ENCODE measurements at regions not wholly inside any gene's neighbourhood (a gene's known extent, or its start where the extent isn't known, plus 50 kb on each side); places are given as distances from the start of the nearest gene placed in this dataset.

DNA sequence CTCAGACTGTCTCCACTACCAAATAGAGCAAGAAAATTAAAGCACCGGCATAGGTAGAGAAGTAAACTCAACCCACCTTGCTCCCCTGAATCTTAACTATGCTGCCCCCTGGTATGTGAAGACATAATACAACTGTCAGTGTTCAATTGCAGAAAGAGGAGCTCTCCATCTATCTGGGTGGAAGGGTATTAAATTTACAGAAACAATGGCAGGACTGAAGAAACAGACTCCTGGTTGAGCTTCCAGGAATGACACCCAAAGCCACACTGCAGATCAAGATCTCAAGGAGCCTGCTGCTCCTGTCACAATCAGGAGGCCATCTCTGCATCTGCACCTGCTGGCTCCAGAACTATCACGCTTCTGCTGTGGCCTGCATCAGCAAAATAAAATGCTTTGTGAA is 132.1 kb upstream of the BMAL1 start:
- no peaks in the 10 kb centered on the region for H3K27me3 ChIP-seq (ENCODE audit: insufficient read depth, low read length)
- no peak overlapping the region for H2AFZ ChIP-seq (ENCODE audit: low read length)
- no peak overlapping the region for H3K4me2 ChIP-seq (ENCODE audit: low read length)
- no peaks in the 10 kb centered on the region for H4K20me1 ChIP-seq (ENCODE audit: insufficient read depth, low read length)
- H3F3A ChIP-seq (ENCODE audit: insufficient read depth, low read length): no peaks in the 10 kb centered on the region
- no peaks in the 10 kb centered on the region for H3K36me3 ChIP-seq (ENCODE audit: insufficient read depth, low read length)
- no peak overlapping the region for H3K4me3 ChIP-seq (ENCODE audit: low read depth, low read length, poor library complexity, severe bottlenecking)
- H3K9ac ChIP-seq (ENCODE audit: low read length): no peak overlapping the region
- H3K27ac ChIP-seq (ENCODE audit: low read depth, low read length, poor library complexity, severe bottlenecking): no peak overlapping the region
- H3K9me3 ChIP-seq (ENCODE audit: low read length): no peaks in the 10 kb centered on the region
- no peaks in the 10 kb centered on the region for H3K79me2 ChIP-seq (ENCODE audit: insufficient read depth, low read length)
- TF ChIP-seq EZH2 (IDR thresholded peaks at IDR 0.05; ENCODE audit: borderline replicate concordance, low read length): no peak
- TF ChIP-seq CTCF (IDR thresholded peaks at IDR 0.05; ENCODE audit: low read length): no peak
- H3K4me1 ChIP-seq (ENCODE audit: insufficient read depth, low read length, severe bottlenecking): no peaks in the 10 kb centered on the region
- no peaks in the 10 kb centered on the region for H3K9me2 ChIP-seq (ENCODE audit: low read depth, low read length)

- no peak overlapping the region for H3K4me2 ChIP-seq (ENCODE audit: low read length)
- TF ChIP-seq EZH2 (IDR thresholded peaks at IDR 0.05; ENCODE audit: borderline replicate concordance, low read length) (no peak), CTCF (IDR thresholded peaks at IDR 0.05; ENCODE audit: low read length) (no peak)
- H3K9me3 ChIP-seq (ENCODE audit: low read length): no peaks in the 10 kb centered on the region
- H3K27ac ChIP-seq (ENCODE audit: low read depth, low read length, poor library complexity, severe bottlenecking): no peak overlapping the region
- H3K36me3 ChIP-seq (ENCODE audit: insufficient read depth, low read length): no peaks in the 10 kb centered on the region
- no peaks in the 10 kb centered on the region for H4K20me1 ChIP-seq (ENCODE audit: insufficient read depth, low read length)
- H3K9me2 ChIP-seq (ENCODE audit: low read depth, low read length): no peaks in the 10 kb centered on the region
- no peaks in the 10 kb centered on the region for H3K27me3 ChIP-seq (ENCODE audit: insufficient read depth, low read length)
- H3K79me2 ChIP-seq (ENCODE audit: insufficient read depth, low read length): no peaks in the 10 kb centered on the region
- no peaks in the 10 kb centered on the region for H3F3A ChIP-seq (ENCODE audit: insufficient read depth, low read length)
- no peak overlapping the region for H2AFZ ChIP-seq (ENCODE audit: low read length)
- no peaks in the 10 kb centered on the region for H3K4me1 ChIP-seq (ENCODE audit: insufficient read depth, low read length, severe bottlenecking)
- H3K4me3 ChIP-seq (ENCODE audit: low read depth, low read length, poor library complexity, severe bottlenecking): no peak overlapping the region
- no peak overlapping the region for H3K9ac ChIP-seq (ENCODE audit: low read length)
Observed at GRCh38 chr11:13149991-13150390, 127.6 kb upstream of the BMAL1 start.

GRCh38 chr11:13150487-13150886 is 127.1 kb upstream of the BMAL1 start:
- Histone ChIP-seq H3K4me1 (ENCODE audit: insufficient read depth, low read length, severe bottlenecking) (no peaks in the 10 kb centered on the region), H3K9me2 (ENCODE audit: low read depth, low read length) (no peaks in the 10 kb centered on the region), H4K20me1 (ENCODE audit: insufficient read depth, low read length) (no peaks in the 10 kb centered on the region), H2AFZ (ENCODE audit: low read length) (no peak overlapping the region), H3K4me3 (ENCODE audit: low read depth, low read length, poor library complexity, severe bottlenecking) (no peak overlapping the region), H3K9me3 (ENCODE audit: low read length) (no peaks in the 10 kb centered on the region), H3K27ac (ENCODE audit: low read depth, low read length, poor library complexity, severe bottlenecking) (no peak overlapping the region), H3K36me3 (ENCODE audit: insufficient read depth, low read length) (no peaks in the 10 kb centered on the region), H3K27me3 (ENCODE audit: insufficient read depth, low read length) (no peaks in the 10 kb centered on the region), H3K4me2 (ENCODE audit: low read length) (no peak overlapping the region), H3K9ac (ENCODE audit: low read length) (no peak overlapping the region), H3K79me2 (ENCODE audit: insufficient read depth, low read length) (no peaks in the 10 kb centered on the region), H3F3A (ENCODE audit: insufficient read depth, low read length) (no peaks in the 10 kb centered on the region)
- TF ChIP-seq EZH2 (IDR thresholded peaks at IDR 0.05; ENCODE audit: borderline replicate concordance, low read length) (no peak), CTCF (IDR thresholded peaks at IDR 0.05; ENCODE audit: low read length) (no peak)

Measured in OCI-LY1 (cell line).